ENCODE measurements at regions not wholly inside any gene's neighbourhood (a gene's known extent, or its start where the extent isn't known, plus 50 kb on each side); places are given as distances from the start of the nearest gene placed in this dataset.

DNA sequence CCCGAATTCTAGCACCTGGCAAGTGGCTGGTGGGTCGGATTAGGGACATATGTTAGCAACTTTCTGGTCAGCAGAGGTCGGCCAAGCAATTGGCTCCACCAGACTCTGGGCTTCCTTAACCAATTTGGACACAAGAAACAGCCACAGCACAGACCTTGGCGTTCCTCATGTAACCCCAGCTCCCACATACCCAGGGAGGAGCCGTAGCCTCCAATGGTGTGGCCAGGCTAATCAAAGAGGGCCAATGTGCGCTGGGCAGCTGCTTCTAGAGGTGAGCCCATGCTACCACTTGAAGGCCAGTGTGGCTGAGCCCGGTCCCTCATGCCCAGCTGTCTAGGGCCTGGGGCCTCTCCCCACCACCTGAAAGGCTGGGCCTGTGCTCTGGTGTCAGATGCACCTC lies 82.5 kb upstream of the MSX1 start:
- no peak for DNase-seq (ENCODE audit: low spot score)

DNA sequence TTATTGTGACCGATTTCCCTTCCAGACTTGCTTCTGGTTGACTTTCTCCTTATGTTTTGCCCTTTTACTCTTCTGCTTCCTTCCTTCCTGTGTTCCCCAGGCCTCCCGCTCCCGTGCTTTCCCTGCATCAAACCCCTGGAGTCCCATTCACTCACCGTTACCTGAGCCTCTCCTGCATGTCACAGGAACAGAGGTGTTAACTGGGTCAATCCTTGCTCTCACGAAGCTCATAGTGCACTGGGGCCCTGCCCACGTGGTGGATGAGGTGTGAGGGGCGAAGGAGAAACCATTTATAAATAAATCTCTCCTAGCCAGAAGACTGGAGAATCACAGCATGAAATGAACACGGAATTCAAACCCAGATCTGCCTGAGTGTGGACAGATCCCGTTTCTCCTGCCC lies 83.1 kb upstream of the MSX1 start:
- intact Hi-C loops (cut with DNase I): no loop called here
- DNase-seq (ENCODE audit: low spot score): no peak
- no peak for ATAC-seq

More for the DNA sequence above, 82.5 kb upstream of the MSX1 start:
- ATAC-seq: no peak
- intact Hi-C loops (cut with DNase I): no loop called here

DNA sequence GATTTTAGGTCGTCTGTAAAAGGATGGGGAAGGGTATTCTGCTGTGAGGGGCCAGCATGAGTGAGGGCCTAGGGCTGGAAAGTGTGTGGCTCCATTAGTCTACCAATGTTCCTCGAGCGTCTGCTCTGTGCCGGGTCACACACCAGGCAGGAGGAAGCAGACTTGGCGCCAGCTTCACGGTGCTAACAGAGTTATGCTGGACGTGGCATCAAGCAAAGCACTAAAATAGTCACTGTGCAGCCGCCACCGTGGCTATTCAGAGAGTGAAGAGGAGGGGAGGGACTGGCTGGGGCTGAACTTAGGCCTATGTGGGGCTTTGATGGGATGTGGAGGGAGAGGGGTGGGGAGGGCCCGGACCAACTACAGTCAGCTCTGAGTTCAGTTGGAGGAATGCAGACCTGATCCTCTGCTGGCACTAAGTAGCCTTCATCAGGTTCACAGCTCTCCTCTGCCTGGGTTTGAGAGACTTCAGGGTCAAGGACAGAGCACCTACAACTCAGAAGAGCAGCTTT lies 83.9 kb upstream of the MSX1 start:
- no peak for ATAC-seq
- intact Hi-C loops (cut with DNase I): no loop called here
- no peak for DNase-seq (ENCODE audit: low spot score)

DNA sequence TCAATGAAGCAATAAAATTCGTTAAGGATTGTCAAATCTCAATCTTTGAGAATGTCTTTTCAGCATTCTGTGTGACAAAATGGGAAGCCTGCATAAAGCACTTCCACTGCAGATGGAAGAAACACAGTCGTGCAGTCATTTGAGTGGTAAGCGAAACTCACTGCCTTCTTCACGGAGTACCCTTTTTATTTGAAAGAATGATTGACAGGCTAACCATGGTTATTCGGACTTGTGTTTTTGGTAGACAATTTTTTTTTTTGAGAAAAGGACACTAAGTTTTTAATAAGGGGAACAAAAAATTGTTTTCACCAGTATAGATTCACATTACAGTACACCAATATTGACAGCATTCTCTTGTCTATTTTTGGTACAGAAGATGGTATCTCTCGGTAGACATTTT lies 86.9 kb upstream of the MSX1 start:
- intact Hi-C loops (cut with DNase I): no loop called here
- DNase-seq (ENCODE audit: low spot score): no peak
- ATAC-seq: no peak

DNA sequence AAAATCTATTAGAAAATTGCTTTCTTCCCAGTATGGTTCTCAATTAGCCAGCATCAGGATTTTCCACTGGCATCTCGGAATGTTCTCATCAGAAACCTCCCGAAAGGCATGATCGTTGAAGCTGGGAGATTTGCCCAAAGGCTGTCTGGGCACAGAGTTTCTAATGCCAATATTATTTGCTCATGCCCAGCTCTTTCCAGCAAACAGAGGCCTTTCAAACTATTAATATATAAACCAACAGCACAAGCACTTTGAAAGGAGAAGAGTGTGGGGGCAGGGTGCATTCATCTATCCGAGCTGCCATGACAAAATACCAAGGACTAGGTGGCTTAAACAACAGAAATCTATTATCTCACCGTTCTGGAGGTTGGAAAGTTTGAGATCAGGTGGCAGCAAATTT lies 88.3 kb upstream of the MSX1 start:
- intact Hi-C loops (cut with DNase I): no loop called here
- DNase-seq (ENCODE audit: low spot score) (no peak), ATAC-seq (no peak)

DNA sequence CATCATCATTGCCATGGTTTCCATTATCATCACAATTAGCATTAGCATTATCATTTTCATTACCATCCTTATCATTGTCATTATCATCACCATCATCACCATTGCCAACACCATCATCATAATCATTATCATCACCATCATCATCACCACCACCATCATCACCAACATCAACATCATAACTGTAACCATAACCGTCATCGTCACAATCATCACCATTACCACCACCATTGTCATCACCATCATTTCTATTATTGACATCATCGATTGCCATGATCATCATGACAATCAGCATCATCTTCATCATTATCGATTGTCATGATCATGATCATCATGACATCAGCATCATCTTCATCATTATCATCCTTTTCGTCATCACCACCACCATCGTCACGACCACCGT lies 88.9 kb upstream of the MSX1 start:
- ATAC-seq: no peak
- DNase-seq (ENCODE audit: low spot score): no peak
- intact Hi-C loops (cut with DNase I): no loop called here

DNA sequence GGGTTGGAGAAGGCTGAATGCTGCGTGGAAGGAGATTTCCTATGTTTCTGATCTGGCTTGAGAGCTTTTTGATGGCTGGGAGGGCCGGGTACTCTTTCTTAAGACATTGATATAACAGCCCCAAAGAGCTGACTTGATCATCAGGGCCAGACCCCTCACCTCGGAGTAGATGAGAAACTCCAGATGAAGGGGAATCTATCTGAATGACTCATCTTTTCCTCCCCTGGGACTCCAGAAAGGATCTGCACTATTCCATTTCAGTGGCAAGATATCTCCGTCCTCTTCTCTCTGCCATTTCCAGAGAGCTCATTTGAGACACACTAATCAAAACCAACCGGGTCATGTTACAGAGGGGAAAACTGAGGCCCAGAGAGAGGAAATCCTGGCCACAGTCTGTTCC lies 92.9 kb upstream of the MSX1 start:
- no peak for DNase-seq (ENCODE audit: low spot score)
- ATAC-seq: no peak
- intact Hi-C loops (cut with DNase I): no loop called here

DNA sequence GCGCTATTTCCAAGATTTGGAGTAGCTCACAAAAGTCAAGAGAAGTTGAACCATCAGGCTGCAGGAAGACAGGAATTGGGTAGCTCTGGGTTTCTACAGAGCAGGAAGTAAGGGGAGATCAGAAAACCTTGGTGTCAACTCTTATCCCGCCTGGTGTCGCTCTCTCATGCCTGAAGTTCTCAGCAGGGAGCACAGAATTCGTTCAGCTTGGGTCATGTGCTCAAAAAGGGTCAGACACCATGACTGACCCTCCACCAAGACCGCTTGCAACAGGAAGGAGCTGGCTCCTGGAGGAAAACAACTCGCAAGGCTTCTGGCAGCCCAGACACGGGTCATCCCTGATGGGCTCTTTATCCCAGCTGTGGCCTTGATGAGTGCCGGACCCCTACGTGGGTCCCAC lies 93.7 kb upstream of the MSX1 start:
- intact Hi-C loops (cut with DNase I): no loop called here
- ATAC-seq: no peak
- no peak for DNase-seq (ENCODE audit: low spot score)

DNA sequence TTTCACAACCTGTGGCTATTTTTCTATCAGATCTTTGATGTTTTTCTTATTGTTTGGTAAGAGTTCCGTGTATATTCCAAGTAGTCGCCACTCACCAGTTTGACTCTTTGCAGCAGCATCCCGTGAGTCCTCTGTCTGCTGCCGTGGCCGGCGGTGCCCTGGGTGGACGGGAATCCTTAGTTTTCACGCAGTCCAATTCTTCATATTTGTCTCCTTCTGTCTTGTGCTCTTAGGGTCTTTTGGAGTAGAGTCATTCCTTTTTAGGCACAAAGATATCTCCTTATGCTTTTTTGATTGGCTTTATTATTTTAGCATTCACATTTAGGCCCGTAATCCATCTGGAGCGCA lies 94.9 kb upstream of the MSX1 start:
- ATAC-seq: no peak
- DNase-seq (ENCODE audit: low spot score): no peak
- intact Hi-C loops (cut with DNase I): no loop called here

DNA sequence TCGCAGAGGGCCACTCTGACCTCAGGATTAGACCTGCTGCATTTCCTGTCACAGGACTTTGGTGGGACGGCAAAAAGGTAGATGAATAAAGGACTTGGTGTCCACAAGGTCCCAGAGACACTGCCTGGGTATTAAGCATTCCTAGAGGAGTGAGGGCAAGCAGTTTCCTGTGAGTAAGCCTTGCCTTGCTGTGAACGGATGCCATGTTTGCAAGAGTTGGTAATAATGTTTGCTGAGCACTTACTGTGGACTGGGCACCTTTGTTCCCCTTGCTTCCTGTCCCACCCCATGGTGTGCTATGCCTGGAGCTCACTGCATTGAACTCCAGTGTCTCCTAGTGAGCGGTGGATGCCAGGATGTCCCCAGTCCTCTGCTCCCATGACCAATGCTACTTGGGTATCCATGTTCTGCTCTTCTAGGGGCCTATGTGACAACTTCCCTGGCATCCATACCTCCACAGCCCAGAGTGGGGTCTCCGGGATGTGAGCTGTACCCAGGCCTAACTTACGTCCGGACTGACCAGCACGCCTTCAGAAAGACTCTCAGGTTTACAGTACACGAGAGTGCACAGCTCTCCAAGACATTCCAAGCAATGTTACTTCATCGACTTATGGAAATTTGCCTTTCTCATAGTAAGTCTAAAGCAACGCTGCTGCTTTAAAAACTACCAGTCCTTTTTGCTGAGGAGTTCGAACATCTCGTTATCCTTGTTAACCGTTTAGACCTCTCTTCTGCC lies 95.5 kb upstream of the MSX1 start:
- no peak for DNase-seq (ENCODE audit: low spot score)
- intact Hi-C loops (cut with DNase I): no loop called here
- no peak for ATAC-seq

DNA sequence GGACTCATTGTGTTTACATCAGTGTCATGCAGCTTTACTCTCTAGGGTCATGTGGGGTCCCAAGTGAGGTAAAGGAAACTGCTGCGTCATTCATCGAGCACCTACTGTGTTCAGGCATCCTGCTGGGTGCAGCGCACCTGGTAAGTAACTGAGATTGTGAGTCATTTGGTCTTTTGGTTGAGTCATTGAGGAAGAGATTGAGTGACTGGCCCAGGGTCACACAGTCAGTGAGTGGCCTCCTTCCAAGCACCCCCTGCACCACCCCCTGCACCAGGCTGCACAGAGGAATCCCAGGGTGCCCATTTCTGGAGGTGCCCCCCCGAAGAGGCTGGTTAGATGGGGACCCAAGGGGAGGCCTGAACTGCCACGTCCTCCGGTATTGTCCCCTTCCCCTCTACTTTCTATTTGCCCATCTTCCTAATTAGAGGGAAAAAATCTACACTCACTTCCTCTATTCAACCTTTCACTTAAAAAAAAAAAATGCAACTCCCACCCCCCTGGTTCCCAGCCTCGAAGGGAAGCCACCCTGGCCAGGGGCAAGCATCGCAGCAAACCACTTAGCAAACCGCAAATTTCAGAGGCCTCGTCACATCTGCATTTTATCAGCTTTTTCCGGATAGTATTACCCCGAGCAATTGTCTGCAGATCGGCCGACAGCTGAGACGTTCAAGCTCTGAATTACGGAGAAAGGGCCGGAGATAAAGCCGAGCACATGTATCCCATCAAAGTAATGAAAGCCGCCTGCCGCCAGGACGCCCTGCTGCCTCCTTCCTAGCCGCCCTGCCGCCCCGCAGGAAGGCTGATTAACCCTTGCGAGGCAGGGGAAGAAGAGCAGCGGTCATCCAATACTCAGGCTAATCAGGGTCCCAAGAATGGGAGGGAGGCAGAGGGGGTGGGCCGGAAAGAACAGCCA lies 96.3 kb upstream of the MSX1 start:
- intact Hi-C loops (cut with DNase I): no loop called here
- DNase-seq (ENCODE audit: low spot score) (no peak), ATAC-seq (no peak)

DNA sequence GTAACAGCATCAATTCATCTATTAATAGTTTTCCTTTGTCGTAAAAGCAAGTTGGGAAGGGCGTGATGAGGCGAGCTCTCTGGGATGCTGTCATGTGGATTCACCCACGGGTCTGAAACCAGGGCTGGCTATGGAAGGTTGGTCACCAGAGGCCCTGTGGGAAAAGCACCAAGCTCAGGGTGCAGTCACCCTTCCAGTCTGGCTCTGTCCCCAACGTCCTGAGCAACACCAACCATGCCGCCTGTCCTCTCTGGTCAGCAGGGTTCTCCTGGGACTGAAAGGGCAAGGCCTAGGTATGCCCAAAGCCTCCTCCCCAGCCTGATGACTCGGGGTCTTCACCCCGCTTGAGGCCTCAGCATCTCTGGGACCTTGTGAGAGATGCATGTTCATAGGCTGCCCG lies 97.2 kb upstream of the MSX1 start:
- DNase-seq (ENCODE audit: low spot score) (no peak), ATAC-seq (no peak)
- intact Hi-C loops (cut with DNase I): no loop called here

DNA sequence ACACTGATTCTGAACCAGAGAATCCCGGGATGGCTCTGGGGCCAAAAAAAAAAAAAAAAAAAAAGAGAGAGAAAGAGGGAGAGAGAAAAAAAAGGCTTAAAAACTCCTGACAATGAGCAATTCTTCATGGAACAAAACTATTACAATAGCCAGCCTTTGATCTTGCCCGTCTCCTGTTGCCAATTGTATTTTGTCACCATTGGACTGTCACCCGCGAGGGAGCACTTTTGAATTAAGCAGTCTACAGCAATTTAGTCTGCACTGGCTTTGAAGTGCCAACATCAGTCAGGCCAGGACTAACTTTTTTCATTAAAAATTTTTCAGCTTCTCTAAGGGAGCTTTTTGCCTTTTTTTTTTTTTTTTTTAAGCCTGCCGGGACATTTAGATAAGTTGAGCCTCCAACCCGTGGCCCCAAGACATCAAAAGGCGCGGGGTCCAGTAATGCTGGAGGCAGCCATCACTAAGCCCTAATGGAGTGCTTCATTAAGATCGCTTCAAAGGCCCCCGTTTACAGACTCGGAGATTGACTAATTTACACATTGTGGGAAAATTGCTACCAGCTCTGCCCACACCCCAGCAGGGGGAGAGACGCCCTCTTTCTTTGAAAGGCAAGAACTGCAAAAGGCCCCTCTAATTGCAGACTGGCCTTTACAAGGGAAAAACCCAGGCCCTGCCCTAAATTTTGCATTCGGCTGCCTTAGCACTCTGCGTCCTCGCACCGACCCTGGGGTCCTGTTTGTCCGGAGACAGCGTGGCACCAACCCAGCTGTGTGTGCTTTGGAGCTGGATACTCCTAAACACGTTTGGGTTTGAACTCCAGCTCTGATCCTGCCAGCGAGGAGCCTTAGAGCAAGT lies 98.1 kb upstream of the MSX1 start:
- DNase-seq (ENCODE audit: low spot score) (no peak), ATAC-seq (no peak)
- intact Hi-C loops (cut with DNase I): no loop called here

DNA sequence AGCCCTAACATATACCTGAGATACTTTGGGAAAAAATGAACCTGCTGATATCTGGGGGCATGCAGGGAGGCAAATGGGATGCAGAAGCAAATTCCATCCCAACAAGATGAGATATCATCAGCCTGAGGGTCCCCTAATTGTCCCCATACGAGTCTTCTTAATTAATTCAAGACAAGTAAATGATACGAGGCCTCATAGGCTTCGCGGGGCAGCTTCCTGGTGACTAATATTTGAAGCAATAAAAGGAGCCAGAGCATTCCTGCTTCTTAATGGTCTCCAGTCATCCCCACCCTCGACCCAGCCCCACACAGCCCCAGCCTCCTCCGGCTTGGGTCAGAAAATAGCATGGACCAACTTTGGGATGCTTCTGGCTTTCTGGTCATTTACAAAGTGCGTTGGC lies 99.6 kb upstream of the MSX1 start:
- intact Hi-C loops (cut with DNase I): no loop called here
- no peak for DNase-seq (ENCODE audit: low spot score)
- no peak for ATAC-seq

DNA sequence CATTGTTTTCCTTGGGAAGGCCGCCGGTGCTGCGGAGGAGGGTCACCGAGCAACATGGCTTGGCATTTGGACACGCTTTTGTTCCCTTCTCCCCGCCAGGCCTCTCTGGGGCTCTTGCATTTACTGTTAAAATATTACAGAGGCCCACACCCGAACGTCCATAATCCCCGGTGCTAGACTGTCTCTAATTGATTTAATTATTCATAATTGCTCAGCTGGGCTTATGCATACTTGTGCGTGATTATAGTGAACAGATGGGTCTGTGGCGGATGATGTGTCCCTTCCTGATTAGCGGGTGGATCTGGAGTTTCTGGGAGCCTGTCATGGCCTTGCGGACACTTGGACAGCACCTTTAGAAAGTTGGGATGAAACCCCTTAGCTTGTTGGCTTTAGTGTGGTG lies 100.2 kb upstream of the MSX1 start:
- intact Hi-C loops (cut with DNase I): no loop called here
- no peak for ATAC-seq
- no peak for DNase-seq (ENCODE audit: low spot score)

DNA sequence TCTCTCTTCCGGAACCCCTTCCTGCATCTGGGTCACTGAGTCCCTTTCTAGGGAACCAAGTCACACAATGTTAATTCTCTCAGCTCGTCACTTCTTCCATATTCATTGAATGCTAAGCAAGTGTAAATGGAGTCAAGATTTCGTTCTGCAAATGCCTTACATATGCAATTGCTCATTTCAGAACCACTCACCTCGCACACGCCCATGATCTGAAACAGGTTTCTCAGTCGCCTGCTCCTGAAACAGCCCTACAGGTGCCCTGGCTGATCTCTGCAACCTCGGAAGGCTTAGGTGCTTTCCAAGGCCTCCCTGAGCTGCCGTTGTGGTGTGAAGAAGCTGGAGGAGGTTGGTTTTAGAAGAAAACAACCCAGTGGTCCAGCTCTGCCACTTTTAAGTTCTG lies 100.8 kb upstream of the MSX1 start:
- no peak for DNase-seq (ENCODE audit: low spot score)
- no peak for ATAC-seq
- intact Hi-C loops (cut with DNase I): no loop called here

DNA sequence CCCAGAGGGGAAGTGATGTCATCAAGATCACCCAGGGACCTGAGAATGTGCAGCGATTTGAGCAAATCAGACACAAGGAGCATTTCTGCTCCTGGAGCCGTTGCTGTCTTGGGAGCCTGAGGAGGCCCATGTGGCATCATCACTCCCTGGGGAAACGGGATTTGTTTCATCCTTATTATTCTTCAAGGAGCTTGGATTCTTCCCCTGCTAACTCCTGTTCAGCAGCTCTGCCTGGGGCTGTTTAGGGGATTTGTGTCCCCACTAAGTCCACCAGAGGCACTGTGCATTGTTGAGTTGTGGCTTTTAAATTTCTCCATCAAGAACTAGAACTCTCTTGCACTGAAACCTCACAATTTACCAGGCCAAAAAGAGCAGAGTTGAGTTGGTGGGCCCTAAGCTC lies 104.2 kb upstream of the MSX1 start:
- no peak for DNase-seq (ENCODE audit: low spot score)
- no peak for ATAC-seq
- intact Hi-C loops (cut with DNase I): no loop called here

DNA sequence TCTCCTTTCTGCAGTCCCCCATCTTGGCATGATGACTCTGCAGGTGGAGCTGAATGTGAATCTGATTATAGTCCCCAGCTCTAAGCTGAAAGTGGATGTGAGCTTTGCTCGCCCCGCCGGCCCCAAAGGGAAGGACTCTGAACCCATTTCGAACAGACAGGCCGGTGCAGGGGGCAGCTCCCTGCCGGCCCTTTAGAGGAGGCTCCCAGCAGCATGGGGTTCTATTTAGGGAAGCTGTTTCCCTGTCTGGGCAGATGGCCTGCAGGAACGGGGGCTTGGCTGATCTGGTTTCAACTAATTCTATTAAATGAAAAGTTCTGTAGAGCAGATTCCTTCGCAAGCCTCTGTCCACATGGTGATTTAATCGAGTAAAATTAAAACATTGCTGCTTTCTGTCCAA lies 104.8 kb upstream of the MSX1 start:
- intact Hi-C loops (cut with DNase I): no loop called here
- DNase-seq (ENCODE audit: low spot score): no peak
- ATAC-seq: no peak

DNA sequence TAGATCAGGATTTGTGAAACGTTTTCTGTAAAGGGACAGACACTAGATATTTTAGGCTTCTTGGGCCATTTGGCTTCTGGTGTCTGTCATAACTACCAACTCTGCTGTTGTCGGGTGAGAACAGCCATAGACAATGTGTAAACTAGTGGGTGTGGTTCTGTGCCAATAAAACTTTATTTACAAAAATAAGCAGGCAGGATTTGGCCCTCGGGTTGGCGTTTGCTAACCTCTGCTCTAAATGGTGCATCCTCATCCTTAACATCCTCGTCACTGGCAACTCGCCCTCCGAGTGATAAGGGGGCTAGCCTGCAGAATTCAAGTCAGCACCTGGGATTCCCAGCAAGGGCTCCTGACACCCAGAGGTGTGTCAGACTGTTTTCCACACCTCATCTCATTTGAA lies 105.8 kb upstream of the MSX1 start:
- intact Hi-C loops (cut with DNase I): no loop called here
- no peak for DNase-seq (ENCODE audit: low spot score)
- no peak for ATAC-seq
